ENCODE measurements at regions not wholly inside any gene's neighbourhood (a gene's known extent, or its start where the extent isn't known, plus 50 kb on each side); places are given as distances from the start of the nearest gene placed in this dataset.

DNA sequence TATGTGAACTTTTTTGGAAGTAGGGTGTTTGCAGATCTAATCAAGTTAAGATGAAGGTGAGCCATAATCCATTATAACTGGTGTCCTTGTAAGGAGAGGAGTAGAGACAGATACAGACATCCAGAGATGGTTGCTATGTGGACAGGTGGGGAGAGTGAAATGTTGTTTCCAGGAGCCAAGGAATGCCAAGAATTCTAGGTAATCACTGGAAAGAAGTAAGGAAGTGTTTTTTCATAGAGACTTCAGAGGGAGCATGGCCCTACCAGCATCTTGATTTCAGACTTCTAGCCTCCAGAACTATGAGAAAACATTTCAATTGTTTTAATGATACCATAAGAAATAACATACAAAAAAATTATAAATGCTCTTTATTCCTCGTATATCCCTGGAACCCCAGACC is 320.5 kb upstream of the ANO3 start:
- CTCF ChIA-PET (ENCODE audit: unreplicated experiment) = no interaction called here
- Histone ChIP-seq H3K4me3 (ENCODE audit: low read depth, low read length, poor library complexity, severe bottlenecking) (no peak overlapping the region), H3K79me2 (ENCODE audit: insufficient read depth, low read depth, low read length) (no peaks in the 10 kb centered on the region), H3K36me3 (ENCODE audit: insufficient read depth, low read length) (no peaks in the 10 kb centered on the region), H3K9me2 (ENCODE audit: insufficient read depth, low read length) (no peaks in the 10 kb centered on the region), H2AFZ (ENCODE audit: low read length) (peak overlapping the region; percentile 24; the same call in 1 of the 2 replicates), H3K9me3 (ENCODE audit: low read length) (0 out of 2 replicates have a peak, but pooled peaks cover 3% of the 10 kb centered on the region), H4K20me1 (ENCODE audit: insufficient read depth, low read length) (no peaks in the 10 kb centered on the region), H3K4me2 (ENCODE audit: low read length) (no peak overlapping the region), H3K4me1 (ENCODE audit: insufficient read depth, low read length, poor library complexity, severe bottlenecking) (no peaks in the 10 kb centered on the region), H3K27ac (ENCODE audit: low read depth, low read length, poor library complexity, severe bottlenecking) (no peak overlapping the region)
- TF ChIP-seq, protein P1, sequence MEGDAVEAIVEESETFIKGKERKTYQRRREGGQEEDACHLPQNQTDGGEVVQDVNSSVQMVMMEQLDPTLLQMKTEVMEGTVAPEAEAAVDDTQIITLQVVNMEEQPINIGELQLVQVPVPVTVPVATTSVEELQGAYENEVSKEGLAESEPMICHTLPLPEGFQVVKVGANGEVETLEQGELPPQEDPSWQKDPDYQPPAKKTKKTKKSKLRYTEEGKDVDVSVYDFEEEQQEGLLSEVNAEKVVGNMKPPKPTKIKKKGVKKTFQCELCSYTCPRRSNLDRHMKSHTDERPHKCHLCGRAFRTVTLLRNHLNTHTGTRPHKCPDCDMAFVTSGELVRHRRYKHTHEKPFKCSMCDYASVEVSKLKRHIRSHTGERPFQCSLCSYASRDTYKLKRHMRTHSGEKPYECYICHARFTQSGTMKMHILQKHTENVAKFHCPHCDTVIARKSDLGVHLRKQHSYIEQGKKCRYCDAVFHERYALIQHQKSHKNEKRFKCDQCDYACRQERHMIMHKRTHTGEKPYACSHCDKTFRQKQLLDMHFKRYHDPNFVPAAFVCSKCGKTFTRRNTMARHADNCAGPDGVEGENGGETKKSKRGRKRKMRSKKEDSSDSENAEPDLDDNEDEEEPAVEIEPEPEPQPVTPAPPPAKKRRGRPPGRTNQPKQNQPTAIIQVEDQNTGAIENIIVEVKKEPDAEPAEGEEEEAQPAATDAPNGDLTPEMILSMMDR (conservative IDR thresholded peaks at IDR 0.05; ENCODE audit: low read length) = no peak
- TF ChIP-seq EZH2phosphoT487 (IDR thresholded peaks at IDR 0.05; ENCODE audit: borderline replicate concordance, low read depth, low read length) = no peak
- POLR2A ChIA-PET = no interaction called here
- intact Hi-C loops (cut with micrococcal nuclease; ENCODE audit: unreplicated experiment) = no loop called here
- DNase-seq (ENCODE audit: low spot score) = no peak
- BruUV-seq (replicated peaks) = no TSS peak

DNA sequence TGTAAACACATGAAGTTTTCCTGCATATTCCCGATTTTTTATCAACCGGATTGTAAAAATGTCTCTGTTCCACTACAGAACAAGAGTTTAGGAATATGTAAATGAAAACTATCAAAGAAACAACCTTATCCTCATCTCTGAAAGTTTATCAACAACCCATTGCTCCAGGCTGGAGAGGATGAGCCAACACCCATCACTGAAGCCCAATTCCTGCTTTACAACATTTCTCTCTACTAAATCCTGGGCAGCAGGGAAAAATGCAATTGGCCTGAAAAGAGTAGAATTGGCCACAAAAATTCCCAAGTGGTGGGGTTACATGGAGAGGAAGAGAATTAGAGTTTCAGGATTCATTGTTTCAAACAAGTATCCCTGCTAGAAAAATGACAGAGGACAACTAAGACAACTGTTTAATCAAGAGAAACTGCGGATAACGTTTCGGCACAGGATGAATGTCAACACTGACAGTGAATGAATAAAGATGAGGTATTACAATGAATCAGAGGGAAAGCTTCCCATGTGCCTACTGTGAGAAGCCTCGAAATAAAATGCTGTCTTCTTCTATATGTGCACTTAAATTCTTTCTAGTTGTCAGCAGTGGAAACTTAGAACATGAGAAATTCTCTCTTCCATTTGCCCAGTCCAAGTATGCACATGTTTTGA is 317.3 kb upstream of the ANO3 start:
- Histone ChIP-seq H2AFZ (ENCODE audit: low read length) (peak overlapping the region; percentile 60; the same call in 1 of the 2 replicates), H3K9me3 (ENCODE audit: low read length) (0 out of 2 replicates have a peak, but pooled peaks cover 3% of the 10 kb centered on the region), H3K79me2 (ENCODE audit: insufficient read depth, low read depth, low read length) (no peaks in the 10 kb centered on the region), H3K4me3 (ENCODE audit: low read depth, low read length, poor library complexity, severe bottlenecking) (no peak overlapping the region), H4K20me1 (ENCODE audit: insufficient read depth, low read length) (no peaks in the 10 kb centered on the region), H3K27ac (ENCODE audit: low read depth, low read length, poor library complexity, severe bottlenecking) (no peak overlapping the region), H3K9me2 (ENCODE audit: insufficient read depth, low read length) (no peaks in the 10 kb centered on the region), H3K4me1 (ENCODE audit: insufficient read depth, low read length, poor library complexity, severe bottlenecking) (no peaks in the 10 kb centered on the region), H3K36me3 (ENCODE audit: insufficient read depth, low read length) (no peaks in the 10 kb centered on the region), H3K4me2 (ENCODE audit: low read length) (no peak overlapping the region)
- ChIA-PET CTCF (ENCODE audit: unreplicated experiment) (no interaction called here), POLR2A (interaction anchor here (0.5 to 1.0 kb wide), 2 partner anchors 14 to 68 kb away, joined by 3 read pairs; no protein-coding TSS in a partner anchor)
- BruUV-seq (replicated peaks) = no TSS peak
- DNase-seq (ENCODE audit: low spot score) = no peak
- intact Hi-C loops (cut with micrococcal nuclease; ENCODE audit: unreplicated experiment) = no loop called here
- TF ChIP-seq EZH2phosphoT487 (IDR thresholded peaks at IDR 0.05; ENCODE audit: borderline replicate concordance, low read depth, low read length) = no peak
- TF ChIP-seq, protein P1 (conservative IDR thresholded peaks at IDR 0.05; ENCODE audit: low read length) = no peak

DNA sequence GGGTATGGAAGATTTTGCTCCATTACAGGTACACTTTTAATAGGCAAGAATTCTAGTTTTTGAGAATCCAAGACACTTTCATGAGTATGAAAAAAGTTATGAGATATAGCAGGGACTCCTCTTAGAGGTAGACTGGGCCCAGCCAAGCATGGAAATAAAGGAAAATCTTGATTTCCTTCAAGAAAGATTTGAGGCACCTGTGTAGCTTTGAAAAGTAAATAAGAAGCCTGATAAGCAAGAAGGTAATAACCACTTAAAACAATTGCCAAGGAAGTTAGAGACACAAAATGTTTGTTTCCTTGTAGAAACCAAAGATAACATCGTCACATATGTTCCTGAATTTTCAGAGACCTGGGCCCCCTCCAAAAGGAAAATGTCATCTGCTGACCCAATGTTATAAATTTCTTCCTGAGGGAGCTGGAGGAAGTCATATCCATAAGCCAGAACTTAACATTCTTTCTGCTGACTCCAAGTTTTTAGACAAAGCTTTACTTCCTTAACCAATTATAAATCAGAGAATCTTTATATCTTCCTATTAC is 314.5 kb upstream of the ANO3 start:
- Histone ChIP-seq H4K20me1 (ENCODE audit: insufficient read depth, low read length) (no peaks in the 10 kb centered on the region), H3K27ac (ENCODE audit: low read depth, low read length, poor library complexity, severe bottlenecking) (no peak overlapping the region), H3K4me2 (ENCODE audit: low read length) (no peak overlapping the region), H3K9me3 (ENCODE audit: low read length) (no peaks in the 10 kb centered on the region), H3K9me2 (ENCODE audit: insufficient read depth, low read length) (no peaks in the 10 kb centered on the region), H3K79me2 (ENCODE audit: insufficient read depth, low read depth, low read length) (no peaks in the 10 kb centered on the region), H2AFZ (ENCODE audit: low read length) (peak overlapping the region; percentile 49; the same call in 1 of the 2 replicates), H3K4me1 (ENCODE audit: insufficient read depth, low read length, poor library complexity, severe bottlenecking) (no peaks in the 10 kb centered on the region), H3K4me3 (ENCODE audit: low read depth, low read length, poor library complexity, severe bottlenecking) (no peak overlapping the region), H3K36me3 (ENCODE audit: insufficient read depth, low read length) (no peaks in the 10 kb centered on the region)
- TF ChIP-seq, protein P1 (conservative IDR thresholded peaks at IDR 0.05; ENCODE audit: low read length) = no peak
- no peak for TF ChIP-seq EZH2phosphoT487 (IDR thresholded peaks at IDR 0.05; ENCODE audit: borderline replicate concordance, low read depth, low read length)
- no peak for DNase-seq (ENCODE audit: low spot score)
- intact Hi-C loops (cut with micrococcal nuclease; ENCODE audit: unreplicated experiment) = no loop called here
- ChIA-PET CTCF (ENCODE audit: unreplicated experiment) (interaction anchor here (1.0 kb wide), 1 partner anchor 36 kb away, joined by 3 read pairs; no protein-coding TSS in a partner anchor), POLR2A (interaction anchor here (1.0 to 2.3 kb wide), 10 partner anchors 9 to 69 kb away, joined by 3 to 10 read pairs (median 6); no protein-coding TSS in a partner anchor)
- no TSS peak for BruUV-seq (replicated peaks)
